Fibroblast of skin of right biceps (primary cell): ENCODE measurements at regions not wholly inside any gene's neighbourhood (a gene's known extent, or its start where the extent isn't known, plus 50 kb on each side); places are given as distances from the start of the nearest gene placed in this dataset.
"Not testable (repeated sequence)": the region's sequence is repeated elsewhere in the genome, so short reads cannot be mapped to it uniquely, and the experiment has no call there.

Experiments
- DNase-seq: peaks from one replicate; pipeline ENCODE4 v3.0.0-alpha.2; 2013

DNA sequence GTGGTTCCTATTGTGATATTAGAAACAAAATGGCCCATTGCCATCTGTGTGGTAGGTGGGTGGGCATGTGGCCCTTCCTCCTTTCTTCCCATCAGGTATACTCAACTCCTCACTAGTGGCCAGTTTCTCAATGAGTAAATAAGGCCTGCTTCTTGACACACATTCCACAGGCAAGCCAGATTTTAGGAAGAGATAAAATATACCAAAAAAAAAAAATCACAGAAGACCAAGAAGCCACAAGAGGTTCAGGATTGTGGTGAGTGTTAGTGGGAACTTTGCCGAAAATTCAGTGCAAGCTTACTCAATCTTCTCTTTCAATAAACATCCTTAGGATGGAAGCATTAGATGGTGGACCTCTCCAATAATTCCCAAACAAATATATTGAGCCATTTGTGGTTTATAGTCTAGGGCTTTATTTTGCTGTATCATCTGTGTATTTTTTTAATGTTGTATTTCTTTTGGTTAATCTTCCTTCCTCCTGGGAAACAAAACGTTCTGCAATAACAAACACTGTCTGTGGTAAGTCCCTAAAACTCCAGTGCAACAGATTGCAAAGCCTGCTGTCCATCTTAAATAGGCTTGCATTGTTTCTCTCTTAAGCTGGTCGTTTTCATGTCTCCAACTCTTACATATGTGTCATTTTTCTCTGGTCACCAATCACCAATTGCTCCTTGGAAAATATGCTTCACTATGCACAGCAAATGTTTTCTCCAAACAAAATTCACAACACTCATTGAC, 289.9 kb upstream of the KITLG start:
- DNase-seq: no peak

DNA sequence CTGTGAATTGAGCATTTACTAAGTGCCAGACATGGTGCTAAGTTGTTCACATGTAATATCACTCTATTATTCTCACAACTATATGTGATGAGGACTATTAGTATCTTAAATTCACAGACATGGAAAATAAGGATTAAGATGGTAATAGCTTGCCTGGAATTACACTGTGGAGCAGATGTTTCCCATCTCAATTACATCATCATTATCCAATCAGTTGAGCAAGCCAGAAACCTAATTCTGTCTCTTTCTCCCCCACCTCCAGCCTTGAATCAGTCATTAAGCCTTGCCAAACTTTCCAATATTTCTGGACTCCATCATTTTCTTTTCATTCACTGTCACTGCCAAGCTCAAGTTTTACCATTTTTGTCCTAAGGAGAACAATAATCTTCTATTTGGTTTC, 287.8 kb upstream of the KITLG start:
- no peak for DNase-seq

DNA sequence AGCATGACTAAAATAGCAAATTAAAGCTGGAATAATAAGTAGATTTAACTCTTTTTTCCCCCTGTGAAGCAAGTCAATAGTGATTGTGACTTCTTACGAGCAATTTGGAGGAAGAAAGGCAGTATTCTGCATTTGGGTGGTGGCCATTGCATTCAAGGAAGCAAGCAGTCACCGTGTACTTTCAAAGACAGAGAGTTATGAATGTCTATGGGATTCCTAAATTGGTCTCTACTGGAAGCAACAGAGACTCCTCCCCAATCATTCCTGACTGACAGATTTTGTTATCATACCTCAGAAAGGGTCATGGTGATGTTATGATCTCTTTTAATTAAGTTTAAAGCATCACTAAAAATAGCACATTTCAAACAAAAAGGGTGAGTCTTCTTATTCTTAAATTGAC, 287.2 kb upstream of the KITLG start:
- DNase-seq: no peak

DNA sequence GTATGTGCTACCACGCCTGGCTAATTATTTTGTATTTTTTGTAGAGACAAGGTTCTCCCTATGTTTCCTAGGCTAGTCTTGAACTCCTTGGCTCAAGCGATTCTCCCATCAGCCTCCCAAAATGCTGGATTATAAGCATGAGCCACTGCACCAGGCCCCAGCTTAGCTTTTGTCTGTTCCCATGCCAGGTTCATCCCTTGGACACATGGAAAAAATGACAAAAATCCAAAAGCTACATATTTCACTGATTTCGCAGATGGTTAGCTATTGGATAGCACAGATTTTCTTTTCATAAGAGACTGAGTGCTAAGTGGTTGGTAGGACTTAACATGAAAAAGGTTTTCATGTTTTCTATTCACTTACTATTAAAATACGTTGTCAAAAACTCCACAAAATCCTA, 286.6 kb upstream of the KITLG start:
- peak; percentile 28 for DNase-seq

DNA sequence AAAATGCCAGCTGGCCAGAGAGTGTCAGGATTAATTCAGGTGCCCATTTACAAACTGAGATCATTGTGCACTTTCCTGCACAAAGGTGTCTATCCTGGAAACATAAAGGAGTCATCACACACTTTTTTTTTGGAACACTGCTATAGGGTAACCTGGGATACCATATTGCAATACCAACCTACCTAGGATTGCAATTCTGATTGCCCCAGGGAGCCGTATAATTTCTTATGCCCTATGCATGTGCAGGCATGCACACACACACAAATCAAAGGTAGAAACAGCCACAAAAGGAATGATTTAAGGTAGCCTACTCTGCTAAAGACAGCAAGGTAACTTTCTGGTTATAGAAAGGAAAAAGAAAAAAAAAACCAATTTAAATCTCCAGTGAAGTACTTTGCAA, 285.3 kb upstream of the KITLG start:
- no peak for DNase-seq

DNA sequence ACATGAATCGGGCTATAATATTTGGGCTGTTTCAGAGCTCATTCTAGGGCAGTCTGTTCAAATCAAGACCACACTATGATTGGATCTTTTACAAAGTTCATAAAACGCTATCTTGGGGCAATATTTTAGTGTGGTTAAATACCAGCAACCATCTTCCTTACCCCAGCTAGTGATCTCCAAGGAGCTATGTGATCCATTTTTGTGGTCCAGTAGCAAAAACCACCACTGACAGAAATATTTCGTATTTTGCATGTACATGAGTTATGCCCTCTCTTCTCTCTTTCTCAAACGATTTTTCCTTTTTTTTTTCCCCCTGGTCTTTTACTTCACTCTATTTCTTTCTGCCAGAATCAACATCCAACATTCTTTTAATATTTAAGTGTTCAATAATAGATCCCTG, 280.6 kb upstream of the KITLG start:
- peak; percentile 30 for DNase-seq

DNA sequence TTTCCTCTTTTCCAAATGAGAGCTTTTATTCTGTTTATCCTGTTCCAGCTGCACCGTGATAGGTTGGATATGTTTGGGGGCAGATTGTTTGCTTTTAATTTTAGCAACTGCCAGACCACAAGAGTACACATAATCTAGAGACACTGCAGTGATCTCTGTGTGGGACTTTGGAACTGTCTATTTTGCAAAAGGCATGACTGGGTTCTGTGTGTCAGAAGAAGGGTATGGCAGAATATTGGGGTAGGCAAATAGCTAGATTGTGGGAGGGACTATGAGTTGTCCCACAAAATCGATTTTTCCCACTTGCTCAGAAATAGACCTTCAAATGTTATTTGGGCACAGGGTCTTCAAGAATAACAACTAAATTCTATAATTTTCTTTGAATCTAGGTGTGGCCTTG, 275.9 kb upstream of the KITLG start:
- DNase-seq: no peak

DNA sequence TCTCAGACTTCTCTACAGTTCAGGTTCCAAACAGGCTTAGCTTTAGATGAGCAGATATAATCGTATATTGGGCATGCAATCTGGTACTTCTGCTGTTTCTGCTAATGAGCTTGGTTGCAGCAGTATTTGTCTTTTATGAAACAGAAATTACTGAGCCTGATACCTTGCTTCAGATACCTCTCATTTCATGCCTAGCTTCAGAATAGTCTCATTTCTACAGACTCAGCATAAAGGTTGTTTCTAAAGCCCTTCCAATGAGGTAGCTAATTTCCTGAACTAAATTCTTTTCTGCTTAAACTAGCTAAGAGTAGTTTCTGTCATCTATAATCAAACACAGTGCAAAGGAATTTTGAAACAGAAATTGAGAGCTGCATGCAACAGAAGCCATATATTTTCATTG, 275.0 kb upstream of the KITLG start:
- DNase-seq: peak; percentile 36

DNA sequence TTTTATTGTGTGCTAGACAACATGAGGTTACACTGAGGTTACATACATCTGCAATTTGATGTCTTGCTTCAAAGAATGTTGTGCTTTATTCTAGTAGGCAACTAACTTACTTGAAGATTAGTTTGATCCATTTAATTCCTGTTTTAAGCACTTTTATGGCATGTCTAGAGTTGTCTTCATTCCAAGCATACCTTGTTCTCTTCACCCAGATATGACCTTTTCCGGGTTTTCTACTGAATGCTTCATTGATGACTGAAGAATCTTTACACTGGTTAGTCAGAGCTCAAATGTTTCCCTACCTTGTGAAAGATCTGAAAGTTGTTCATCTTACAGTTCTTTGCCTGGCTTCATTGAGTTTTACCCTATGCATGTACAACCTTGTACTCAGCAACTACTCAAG, 274.0 kb upstream of the KITLG start:
- peak; percentile 95 for DNase-seq

DNA sequence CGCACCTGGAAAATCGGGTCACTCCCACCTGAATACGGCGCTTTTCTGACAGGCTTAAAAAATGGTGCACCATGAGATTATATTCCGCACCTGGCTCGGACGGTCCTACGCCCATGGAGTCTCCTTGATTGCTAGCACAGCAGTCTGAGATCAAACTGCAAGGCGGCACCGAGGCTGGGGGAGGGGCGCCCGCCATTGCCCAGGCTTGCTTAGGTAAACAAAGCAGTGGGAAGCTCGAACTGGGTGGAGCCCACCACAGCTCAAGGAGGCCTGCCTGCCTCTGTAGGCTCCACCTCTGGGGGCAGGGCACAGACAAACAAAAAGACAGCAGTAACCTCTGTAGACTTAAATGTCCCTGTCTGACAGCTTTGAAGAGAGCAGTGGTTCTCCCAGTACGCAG, 267.0 kb upstream of the KITLG start:
- DNase-seq: not testable (repeated sequence)

DNA sequence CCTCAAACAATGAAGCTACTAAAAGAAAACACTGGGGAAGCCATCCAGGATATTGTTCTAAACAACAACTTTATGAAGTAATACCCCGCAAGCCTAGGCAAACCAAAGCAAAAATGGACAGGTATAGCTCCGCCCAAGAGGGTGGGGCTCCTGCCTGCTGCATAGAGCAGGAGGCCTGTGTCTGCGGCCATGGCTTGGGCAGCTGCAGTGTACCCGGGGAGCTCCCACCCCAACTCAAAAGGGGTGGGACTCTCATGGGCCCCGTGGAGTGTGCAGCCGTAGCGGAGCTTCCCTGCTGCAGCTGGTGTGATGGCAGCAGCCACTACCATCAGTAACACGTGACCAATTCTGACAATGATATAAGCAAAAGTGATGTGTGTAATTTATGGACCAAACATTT, 264.2 kb upstream of the KITLG start:
- no peak for DNase-seq

DNA sequence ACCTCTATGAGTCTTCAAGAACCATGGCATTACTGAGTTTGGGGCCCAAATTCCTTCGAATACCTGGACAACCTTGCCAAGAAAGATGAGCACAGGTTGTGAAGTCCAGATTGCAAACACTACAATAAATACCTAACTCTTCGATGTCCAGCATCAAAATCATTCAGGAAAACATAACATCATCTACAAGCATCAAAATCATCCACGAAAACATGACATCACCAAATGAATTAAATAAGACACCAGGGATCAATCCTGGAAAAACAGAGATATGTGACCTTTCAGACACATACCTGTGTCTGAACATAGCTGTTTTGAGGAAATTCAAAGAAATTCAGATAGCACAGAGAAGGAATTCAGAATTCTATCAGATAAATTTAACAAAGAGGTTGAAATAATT, 262.0 kb upstream of the KITLG start:
- DNase-seq: no peak

DNA sequence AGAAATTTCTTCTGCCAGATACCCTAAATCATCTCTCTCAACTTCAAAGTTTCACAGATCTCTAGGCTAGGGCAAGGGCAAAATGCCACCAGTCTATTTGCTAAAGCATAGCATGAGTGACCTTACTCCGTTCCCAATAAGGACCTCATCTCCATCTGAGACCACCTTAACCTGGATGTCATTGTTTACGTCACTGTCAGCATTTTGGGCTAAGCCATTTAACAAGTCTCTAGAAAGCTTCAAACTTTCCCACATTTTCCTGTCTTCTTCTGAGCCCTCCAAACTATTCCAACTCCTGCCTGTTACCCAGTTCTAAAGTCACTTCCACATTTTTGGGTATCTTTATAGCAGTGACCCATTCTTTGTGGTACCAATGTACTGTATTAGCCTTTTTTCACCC, 259.2 kb upstream of the KITLG start:
- no peak for DNase-seq

DNA sequence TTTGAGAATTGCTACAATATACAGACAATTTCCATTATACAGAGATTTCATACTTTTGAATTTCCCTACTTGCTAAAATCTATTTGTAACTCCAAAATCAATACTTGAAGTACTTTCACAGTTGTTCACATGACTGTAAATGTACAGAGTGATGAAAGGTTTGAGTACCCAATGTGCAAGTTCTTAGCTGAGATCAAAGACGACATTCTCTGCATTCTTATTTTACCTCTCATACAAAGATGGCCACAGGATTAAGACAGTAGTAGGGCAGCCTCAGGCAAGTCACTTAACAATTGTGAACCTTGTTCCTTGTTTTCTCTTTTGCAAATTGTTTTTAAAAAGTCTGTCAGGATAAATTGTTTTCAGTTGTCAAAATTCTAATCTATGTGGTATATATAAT, 255.9 kb upstream of the KITLG start:
- DNase-seq: peak; percentile 25

DNA sequence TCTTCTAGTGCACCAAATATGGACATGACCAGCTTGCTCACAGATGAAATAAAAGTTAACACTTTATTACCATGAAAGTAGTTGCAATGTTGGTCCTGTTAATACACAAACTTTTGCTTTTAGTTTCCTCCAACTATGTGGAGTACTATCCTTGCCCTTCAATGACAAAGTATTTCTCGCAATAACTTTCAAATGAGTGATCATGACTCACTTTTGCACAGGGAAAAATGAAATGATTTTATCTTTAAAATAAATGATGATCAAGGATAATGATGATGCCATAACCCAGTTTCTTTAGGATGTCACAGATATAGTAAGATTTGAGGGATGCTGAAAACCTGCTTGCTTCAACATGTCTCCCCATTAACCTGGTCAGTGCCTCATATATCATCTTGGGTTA, 254.0 kb upstream of the KITLG start:
- peak; percentile 63 for DNase-seq

DNA sequence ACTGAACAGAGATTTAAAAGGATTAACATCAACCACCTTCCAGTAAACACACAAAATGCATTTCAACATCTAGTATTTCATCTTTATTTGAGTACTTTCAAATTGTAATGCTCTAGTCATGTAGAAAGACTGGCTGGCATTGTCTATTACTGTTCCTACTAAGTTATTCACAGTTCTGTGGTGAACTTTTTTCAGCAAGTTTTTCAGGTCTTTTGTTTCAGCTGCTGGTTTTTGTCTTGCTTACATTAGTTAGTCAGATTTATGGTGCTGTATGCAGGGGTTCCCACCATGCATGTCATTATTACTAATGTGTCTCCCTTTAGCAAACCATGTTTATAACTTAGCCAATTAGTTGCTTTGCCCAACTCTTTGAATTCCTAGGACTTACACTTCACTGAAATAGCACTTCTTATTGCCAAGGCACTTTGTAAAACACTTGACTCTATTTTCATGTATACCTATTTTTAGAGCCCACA, 253.4 kb upstream of the KITLG start:
- DNase-seq: peak; percentile 38

DNA sequence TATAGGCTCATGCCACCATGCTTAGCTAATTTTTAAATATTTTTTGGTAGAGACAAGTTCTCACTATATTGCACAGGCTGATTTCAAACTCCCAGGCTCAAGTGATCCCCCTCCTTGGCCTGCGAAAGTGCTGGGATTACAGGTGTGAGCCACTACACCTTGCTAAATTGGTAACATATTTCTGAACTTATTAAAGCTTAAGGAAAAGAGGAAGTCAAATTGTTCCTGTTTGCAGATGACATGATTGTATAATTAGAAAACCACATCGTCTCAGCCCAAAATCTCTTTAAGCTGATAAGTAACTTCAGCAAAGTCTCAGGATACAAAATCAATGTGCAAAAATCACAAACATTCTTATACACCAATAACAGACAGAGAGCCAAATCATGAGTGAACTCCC, 248.3 kb upstream of the KITLG start:
- not testable (repeated sequence) for DNase-seq

DNA sequence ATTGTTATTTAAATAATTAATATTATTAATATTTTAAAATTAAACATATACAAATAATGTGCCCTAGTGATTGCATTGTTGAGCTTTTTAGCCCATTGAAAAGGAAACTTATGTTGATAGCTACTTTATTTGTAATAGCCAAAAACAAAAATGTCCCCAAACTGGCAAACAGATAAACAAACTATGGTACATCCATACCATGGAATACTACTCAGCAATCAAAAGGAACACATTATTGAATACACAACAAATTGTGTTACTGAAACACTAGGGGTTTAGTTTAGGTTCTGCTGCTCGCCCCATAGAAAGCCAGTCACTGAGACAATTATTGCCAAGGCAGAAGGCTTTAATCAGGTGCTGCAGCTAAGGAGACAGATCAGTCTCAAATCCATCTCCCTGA, 239.7 kb upstream of the KITLG start:
- DNase-seq: no peak

DNA sequence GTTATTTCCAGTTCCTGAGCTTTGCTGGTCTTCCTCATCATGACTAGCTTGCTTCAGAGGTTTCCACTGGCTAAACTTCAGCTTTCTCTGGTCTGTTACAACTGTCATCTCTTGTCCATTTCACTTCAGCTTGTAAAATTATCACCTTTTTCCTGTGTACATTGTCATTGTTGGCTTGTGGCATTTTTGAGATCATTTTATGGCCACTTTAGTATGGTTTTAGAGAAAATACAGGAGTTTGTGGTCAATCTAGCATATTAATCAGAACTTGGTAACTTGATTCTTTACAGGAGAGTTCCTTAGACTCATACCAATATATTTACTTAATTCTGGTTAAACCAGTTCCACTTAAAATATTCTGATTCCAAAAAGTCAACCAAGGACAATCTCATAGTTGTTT, 235.9 kb upstream of the KITLG start:
- peak; percentile 23 for DNase-seq

DNA sequence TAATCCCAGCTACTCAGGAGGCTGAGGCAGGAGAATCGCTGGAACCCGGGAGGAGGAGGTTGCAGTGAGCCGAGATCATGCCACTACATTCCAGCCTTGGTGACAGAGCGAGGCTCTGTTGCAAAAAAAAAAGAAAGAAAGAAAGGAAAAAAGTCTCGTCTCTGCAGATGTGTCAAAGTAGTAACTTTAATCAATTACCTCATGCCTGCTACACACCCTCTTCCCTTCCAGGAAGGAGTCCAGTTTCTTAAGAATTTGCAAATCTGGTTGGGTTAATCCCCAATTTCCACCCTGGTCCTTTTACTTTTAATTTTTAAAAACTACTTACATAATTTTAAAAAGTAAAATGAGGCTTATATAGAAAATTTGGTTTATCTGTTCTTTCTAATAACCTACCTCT, 234.5 kb upstream of the KITLG start:
- DNase-seq: no peak

DNA sequence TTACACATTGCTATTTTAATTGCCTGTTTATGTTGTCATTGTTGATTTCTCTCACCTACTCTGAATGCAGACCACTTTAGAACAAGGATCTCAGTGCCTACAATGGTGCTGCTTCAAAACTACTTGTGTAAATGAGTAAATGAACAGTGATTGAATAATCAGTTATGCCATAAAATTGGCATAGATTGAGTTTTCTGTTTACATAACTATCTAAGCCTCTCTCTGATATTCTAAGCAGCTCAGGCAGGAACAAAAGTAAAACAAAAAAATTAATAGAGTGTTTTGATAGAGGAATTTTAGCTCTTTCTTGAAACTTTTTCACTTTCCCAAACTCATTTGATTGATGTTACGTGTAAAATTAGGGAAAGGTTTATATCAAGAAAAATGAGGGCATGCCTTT, 232.3 kb upstream of the KITLG start:
- DNase-seq: no peak

DNA sequence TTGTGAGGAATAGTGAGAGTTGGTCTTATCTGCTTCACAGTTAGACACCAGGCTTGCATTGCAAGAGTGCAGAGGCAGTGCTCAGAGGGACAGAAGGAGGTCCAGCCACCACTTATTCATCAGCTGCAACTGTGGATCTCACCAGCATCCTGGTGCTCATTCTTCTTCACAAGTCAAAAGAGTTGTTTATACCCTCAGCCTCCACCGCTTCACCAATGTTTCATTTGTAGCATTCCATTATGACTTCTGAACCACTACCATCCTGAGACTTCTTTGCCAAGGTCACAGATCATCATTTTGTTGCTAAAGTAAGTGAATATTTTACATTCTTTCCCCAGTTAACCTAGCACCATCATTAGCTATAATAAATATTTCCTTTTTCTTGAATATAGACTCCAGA, 230.5 kb upstream of the KITLG start:
- peak; percentile 22 for DNase-seq

DNA sequence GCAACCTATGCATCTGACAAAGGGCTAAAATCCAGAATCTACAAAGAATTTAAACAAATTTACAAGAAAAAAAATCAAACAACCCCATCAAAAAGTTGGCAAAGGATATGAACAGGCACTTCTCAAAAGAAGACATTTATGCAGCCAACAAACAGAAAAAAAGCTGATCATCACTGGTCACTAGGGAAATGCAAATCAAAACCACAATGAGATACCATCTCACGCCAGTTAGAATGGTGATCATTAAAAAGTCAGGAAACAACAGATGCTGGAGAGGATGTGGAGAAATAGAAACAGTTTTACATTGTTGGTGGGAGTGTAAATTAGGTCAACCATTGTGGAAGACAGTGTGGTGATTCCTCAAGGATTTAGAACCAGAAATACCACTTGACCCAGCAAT, 229.6 kb upstream of the KITLG start:
- not testable (repeated sequence) for DNase-seq

DNA sequence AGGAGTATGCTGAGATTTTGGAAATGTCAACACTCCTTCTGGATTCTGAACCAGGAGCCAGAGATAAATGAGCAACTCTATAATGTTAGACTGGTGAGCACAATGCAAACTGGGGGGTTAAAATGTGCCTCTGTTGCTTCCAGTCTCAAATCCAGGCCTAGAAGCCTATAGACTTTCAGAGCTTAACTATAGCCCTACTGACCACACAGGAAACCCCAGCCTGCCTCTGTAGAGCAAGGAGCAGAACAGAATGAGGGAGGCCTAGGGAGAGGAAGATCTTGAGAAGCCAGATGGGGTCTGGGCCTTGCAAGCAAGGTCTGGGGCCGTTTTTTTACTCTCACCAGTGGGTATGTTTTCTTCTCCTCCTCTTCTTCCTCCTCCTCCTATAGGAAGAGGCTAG, 225.4 kb upstream of the KITLG start:
- peak; percentile 43 for DNase-seq

DNA sequence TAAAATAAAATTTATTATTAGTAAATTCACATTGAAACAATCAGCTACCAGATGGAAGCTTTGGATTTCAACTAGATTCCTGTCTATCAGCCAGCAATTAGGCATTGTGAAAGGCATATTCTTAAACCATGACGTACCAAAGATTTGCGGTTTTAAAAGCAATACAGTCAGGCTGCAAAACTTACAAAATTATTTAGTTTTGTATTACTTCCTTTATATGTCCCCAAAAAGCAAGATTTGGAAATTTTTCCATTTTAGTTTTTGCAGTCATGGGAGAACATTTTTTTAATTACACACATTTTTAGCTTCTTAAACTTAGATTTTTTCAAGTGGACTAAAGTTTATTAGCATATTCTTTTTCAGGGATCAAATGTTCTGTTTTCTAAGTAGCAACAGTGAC, 225.0 kb upstream of the KITLG start:
- peak; percentile 63 for DNase-seq
